Fibroblast of lung (primary cell): ENCODE measurements at regions not wholly inside any gene's neighbourhood (a gene's known extent, or its start where the extent isn't known, plus 50 kb on each side); places are given as distances from the start of the nearest gene placed in this dataset.

Experiments used
- DNase-seq, 2 donors: peaks; one replicate each; pipeline versions ENCODE4 v3.0.0 to v3.0.0-alpha.2; 2010; ENCODE audit warnings: low read depth in 2 of 2
- H2AFZ ChIP-seq: 2 replicates; pipeline ENCODE4 v1.5.1; 2012; ENCODE audit warnings: low read length, control low read depth, inconsistent platforms
- H3K27ac ChIP-seq: 2 replicates; pipeline ENCODE4 v1.5.1; 2011; ENCODE audit warnings: low read length, control low read depth; ENCODE audit not compliant: insufficient read depth
- H3K27me3 ChIP-seq: 2 replicates; pipeline ENCODE4 v1.5.1; 2011; ENCODE audit warnings: mild to moderate bottlenecking, low read length; ENCODE audit not compliant: control insufficient read depth, insufficient read depth
- H3K36me3 ChIP-seq: 2 replicates; pipeline ENCODE4 v1.5.1; 2011; ENCODE audit warnings: low read length; ENCODE audit not compliant: control insufficient read depth, insufficient read depth
- H3K4me1 ChIP-seq: 2 replicates; pipeline ENCODE4 v1.5.1; 2011; ENCODE audit warnings: low read length; ENCODE audit not compliant: control insufficient read depth, insufficient read depth; ENCODE audit errors: extremely low read depth
- H3K4me2 ChIP-seq: 2 replicates; pipeline ENCODE4 v1.5.1; 2011; ENCODE audit warnings: low read length, control low read depth; ENCODE audit not compliant: insufficient read depth; ENCODE audit errors: extremely low read depth
- H3K4me3 ChIP-seq, 4 experiments: fragments of 200-600 bp in 1 of 4; sonication (generic) in 1 of 4; replicated peaks in 1 of 4; 2 replicates each; pipeline ENCODE4 v1.5.1; 2011 to 2016; ENCODE audit warnings: low read length in 4 of 4, low read depth in 3 of 4, mild to moderate bottlenecking in 3 of 4, control low read depth in 2 of 4, inconsistent platforms in 1 of 4, mixed read lengths in 1 of 4; ENCODE audit not compliant: insufficient read depth in 1 of 4; ENCODE audit errors: control extremely low read depth in 1 of 4
- H3K79me2 ChIP-seq: 2 replicates; pipeline ENCODE4 v1.5.1; 2012; ENCODE audit warnings: mild to moderate bottlenecking, low read length, inconsistent platforms; ENCODE audit not compliant: control insufficient read depth, insufficient read depth
- H3K9ac ChIP-seq: 2 replicates; pipeline ENCODE4 v1.5.1; 2011; ENCODE audit warnings: mild to moderate bottlenecking, low read length, control low read depth; ENCODE audit not compliant: insufficient read depth
- H3K9me3 ChIP-seq: 2 replicates; pipeline ENCODE4 v1.5.1; 2012; ENCODE audit warnings: low read depth, low read length; ENCODE audit not compliant: control insufficient read depth, insufficient read depth
- H4K20me1 ChIP-seq: 2 replicates; pipeline ENCODE4 v1.5.1; 2011; ENCODE audit warnings: low read length; ENCODE audit not compliant: control insufficient read depth, insufficient read depth; ENCODE audit errors: extremely low read depth
- CTCF ChIP-seq, 2 donors: IDR thresholded peaks in 1 of 2; conservative IDR thresholded peaks in 1 of 2; 1 replicate in 1 of 2; 2 replicates in 1 of 2; pipeline ENCODE4 v1.5.1; 2011 to 2012; ENCODE audit warnings: low read length in 2 of 2, control low read depth in 1 of 2, inconsistent platforms in 1 of 2, low read depth in 1 of 2, mild to moderate bottlenecking in 1 of 2
- EZH2 ChIP-seq: IDR thresholded peaks from 2 replicates; pipeline ENCODE4 v1.5.1; 2012; ENCODE audit warnings: low read length, control low read depth, mild to moderate bottlenecking; ENCODE audit errors: missing control alignments

GRCh38 chr5:67395790-67396418 is 199.3 kb upstream of the CD180 start:
- H3K4me2 ChIP-seq: no peak overlapping the region
- no peak overlapping the region for H3K27ac ChIP-seq
- peak in 1 of 2 donors; percentile 13 for DNase-seq
- no peaks in the 10 kb centered on the region for H3K79me2 ChIP-seq
- no peaks in the 10 kb centered on the region for H3K4me1 ChIP-seq
- no peak overlapping the region for H3K4me3 ChIP-seq
- H3K36me3 ChIP-seq: no peaks in the 10 kb centered on the region
- no peaks in the 10 kb centered on the region for H3K27me3 ChIP-seq
- H3K9me3 ChIP-seq: no peaks in the 10 kb centered on the region
- no peak overlapping the region for H3K9ac ChIP-seq
- no peak overlapping the region for H2AFZ ChIP-seq
- H4K20me1 ChIP-seq: no peaks in the 10 kb centered on the region
- TF ChIP-seq EZH2 (no peak), CTCF (conservative IDR thresholded peaks at IDR 0.05 in 1 of 2, IDR thresholded peaks at IDR 0.05 in 1 of 2; ENCODE audit: low read depth in 1 of 2, low read length in 2 of 2) (no peak)

- Histone ChIP-seq H3K4me1 (no peaks in the 10 kb centered on the region), H4K20me1 (no peaks in the 10 kb centered on the region), H3K4me3 (no peak overlapping the region), H3K9me3 (no peaks in the 10 kb centered on the region), H3K9ac (no peak overlapping the region), H3K79me2 (no peaks in the 10 kb centered on the region), H3K27me3 (no peaks in the 10 kb centered on the region), H3K27ac (no peak overlapping the region), H3K36me3 (no peaks in the 10 kb centered on the region), H3K4me2 (no peak overlapping the region), H2AFZ (no peak overlapping the region)
- no peak for DNase-seq
- TF ChIP-seq CTCF (conservative IDR thresholded peaks at IDR 0.05 in 1 of 2, IDR thresholded peaks at IDR 0.05 in 1 of 2; ENCODE audit: low read depth in 1 of 2, low read length in 2 of 2) (no peak), EZH2 (no peak)
Measured at GRCh38 chr5:67393211-67393610, 196.6 kb upstream of the CD180 start.

- Histone ChIP-seq H3K4me1 (no peaks in the 10 kb centered on the region), H3K36me3 (no peaks in the 10 kb centered on the region), H3K9ac (no peak overlapping the region), H3K27me3 (no peaks in the 10 kb centered on the region), H2AFZ (no peak overlapping the region), H3K27ac (no peak overlapping the region), H3K9me3 (no peaks in the 10 kb centered on the region), H3K4me2 (no peak overlapping the region), H3K79me2 (no peaks in the 10 kb centered on the region), H4K20me1 (no peaks in the 10 kb centered on the region), H3K4me3 (no peak overlapping the region)
- no peak for DNase-seq
- TF ChIP-seq CTCF (conservative IDR thresholded peaks at IDR 0.05 in 1 of 2, IDR thresholded peaks at IDR 0.05 in 1 of 2; ENCODE audit: low read depth in 1 of 2, low read length in 2 of 2): no peak
- no peak for TF ChIP-seq EZH2
Measured at GRCh38 chr5:67390935-67391334, 194.3 kb upstream of the CD180 start.
